Astrocyte of the spinal cord (primary cell): ENCODE measurements at regions not wholly inside any gene's neighbourhood (a gene's known extent, or its start where the extent isn't known, plus 50 kb on each side); places are given as distances from the start of the nearest gene placed in this dataset.

Experiments
- DNase-seq: peaks from one replicate; pipeline ENCODE4 v3.0.0; 2011; ENCODE audit warnings: low read depth, low spot score
- H3K4me3 ChIP-seq: 2 replicates; pipeline ENCODE4 v1.5.1; 2011; ENCODE audit warnings: low read depth, mild to moderate bottlenecking, low read length, moderate library complexity
- in situ Hi-C: cut with HindIII; loops from 2 replicates; pipeline ENCODE4 v1.10.0; 2017; ENCODE audit warnings: low sequenced_read_pairs
- TF ChIP-seq, protein P1 (sequence below): IDR thresholded peaks from 2 replicates; pipeline ENCODE4 v1.5.1; 2012; ENCODE audit warnings: low read depth, mild to moderate bottlenecking, low read length, inconsistent platforms

GRCh38 chr14:25150934-25151790, 101.2 kb upstream of the STXBP6 start:
- TF ChIP-seq, protein P1, sequence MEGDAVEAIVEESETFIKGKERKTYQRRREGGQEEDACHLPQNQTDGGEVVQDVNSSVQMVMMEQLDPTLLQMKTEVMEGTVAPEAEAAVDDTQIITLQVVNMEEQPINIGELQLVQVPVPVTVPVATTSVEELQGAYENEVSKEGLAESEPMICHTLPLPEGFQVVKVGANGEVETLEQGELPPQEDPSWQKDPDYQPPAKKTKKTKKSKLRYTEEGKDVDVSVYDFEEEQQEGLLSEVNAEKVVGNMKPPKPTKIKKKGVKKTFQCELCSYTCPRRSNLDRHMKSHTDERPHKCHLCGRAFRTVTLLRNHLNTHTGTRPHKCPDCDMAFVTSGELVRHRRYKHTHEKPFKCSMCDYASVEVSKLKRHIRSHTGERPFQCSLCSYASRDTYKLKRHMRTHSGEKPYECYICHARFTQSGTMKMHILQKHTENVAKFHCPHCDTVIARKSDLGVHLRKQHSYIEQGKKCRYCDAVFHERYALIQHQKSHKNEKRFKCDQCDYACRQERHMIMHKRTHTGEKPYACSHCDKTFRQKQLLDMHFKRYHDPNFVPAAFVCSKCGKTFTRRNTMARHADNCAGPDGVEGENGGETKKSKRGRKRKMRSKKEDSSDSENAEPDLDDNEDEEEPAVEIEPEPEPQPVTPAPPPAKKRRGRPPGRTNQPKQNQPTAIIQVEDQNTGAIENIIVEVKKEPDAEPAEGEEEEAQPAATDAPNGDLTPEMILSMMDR, result peak; percentile 74
- H3K4me3 ChIP-seq, result no peak overlapping the region
- peak; percentile 52 for DNase-seq
- in situ Hi-C loops, result no loop called here

- in situ Hi-C loops, result no loop called here
- TF ChIP-seq, protein P1, result no peak
- peak; percentile 5 for DNase-seq
- H3K4me3 ChIP-seq, result no peak overlapping the region
Observed at GRCh38 chr14:25150401-25150800, 100.5 kb upstream of the STXBP6 start.

- H3K4me3 ChIP-seq, result no peak overlapping the region
- TF ChIP-seq, protein P1, result no peak
- DNase-seq, result no peak
- in situ Hi-C loops, result no loop called here
Observed at GRCh38 chr14:25140411-25140810, 90.5 kb upstream of the STXBP6 start.

- TF ChIP-seq, protein P1, result no peak
- no peak for DNase-seq
- no peak overlapping the region for H3K4me3 ChIP-seq
- in situ Hi-C loops, result no loop called here
Observed at GRCh38 chr14:25136811-25137210, 86.9 kb upstream of the STXBP6 start.

DNA sequence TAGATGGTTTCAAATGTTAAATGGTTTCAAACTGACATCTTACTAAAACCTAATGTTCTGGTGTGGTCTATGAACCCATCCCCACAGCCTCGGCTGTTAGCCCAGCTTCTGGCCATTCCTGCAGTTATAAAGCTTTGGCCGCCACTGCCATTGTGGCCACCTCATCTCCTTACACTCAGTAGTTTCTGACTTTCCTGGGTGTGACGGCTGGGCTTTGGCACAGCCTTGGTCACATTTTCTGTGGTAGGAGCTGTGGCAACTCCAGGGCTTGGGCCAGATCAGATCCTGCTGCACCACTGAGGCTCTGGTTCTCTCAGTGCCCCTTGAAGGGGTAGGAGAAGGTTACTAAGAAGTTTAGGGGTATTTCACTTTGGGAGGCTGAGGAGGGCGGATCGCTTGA, 84.2 kb upstream of the STXBP6 start:
- H3K4me3 ChIP-seq, result no peak overlapping the region
- no peak for DNase-seq
- TF ChIP-seq, protein P1, result no peak
- in situ Hi-C loops, result no loop called here

GRCh38 chr14:25132732-25133422, 82.9 kb upstream of the STXBP6 start:
- in situ Hi-C loops, result no loop called here
- no peak overlapping the region for H3K4me3 ChIP-seq
- DNase-seq, result peak; percentile 39
- TF ChIP-seq, protein P1, result peak; percentile 81
